ENCODE measurements at regions not wholly inside any gene's neighbourhood (a gene's known extent, or its start where the extent isn't known, plus 50 kb on each side); places are given as distances from the start of the nearest gene placed in this dataset.

- ATAC-seq (ENCODE audit: low read depth): no peak
- intact Hi-C loops (cut with micrococcal nuclease): no loop called here
- WGBS (ENCODE audit: insufficient coverage): 96% methylated on average over 13 of the region's 24 CpGs
Observed at GRCh38 chr2:16168506-16169264, 228.3 kb downstream of the MYCN start.

More at GRCh38 chr2:16168506-16169264, 228.3 kb downstream of the MYCN start:
- H3K4me1 ChIP-seq (ENCODE audit: control insufficient read depth in 2 of 2, insufficient read depth in 2 of 2, low read length in 2 of 2): no peaks in the 10 kb centered on the region
- TF ChIP-seq EZH2 (IDR thresholded peaks at IDR 0.05; ENCODE audit: borderline replicate concordance, insufficient read depth, low read depth, low read length, poor library complexity, severe bottlenecking) (no peak), CTCF (IDR thresholded peaks at IDR 0.05) (no peak)
- POLR2A ChIA-PET: no interaction called here
- no peak overlapping the region for H3K4me2 ChIP-seq (replicated peaks; ENCODE audit: low read depth, low read length, poor library complexity, severe bottlenecking)
- H3K27ac ChIP-seq (ENCODE audit: low read length in 2 of 2): no peak overlapping the region
- no peaks in the 10 kb centered on the region for H3K27me3 ChIP-seq (replicated peaks in 1 of 4; ENCODE audit: control extremely low read depth in 1 of 4, control insufficient read depth in 3 of 4, insufficient read depth in 4 of 4, low read length in 3 of 4)
- H3K4me3 ChIP-seq (ENCODE audit: control extremely low read depth in 1 of 5, extremely low read depth in 1 of 5, insufficient read depth in 1 of 5, low read depth in 2 of 5, low read length in 4 of 5): no peak overlapping the region
- H3K27me3 Mint-ChIP-seq: no peaks in the 10 kb centered on the region
- no peaks in the 10 kb centered on the region for H3K36me3 ChIP-seq (replicated peaks in 1 of 2; ENCODE audit: control extremely low read depth in 1 of 2, control insufficient read depth in 1 of 2, extremely low read depth in 1 of 2, insufficient read depth in 2 of 2, low read length in 1 of 2)
- H3K27ac Mint-ChIP-seq: no peak overlapping the region
- H3K9me3 Mint-ChIP-seq (ENCODE audit: insufficient read depth): no peaks in the 10 kb centered on the region
- peaks cover 0 to 4% (median 0%) of the 10 kb centered on the region in 3 donors for H3K9me3 ChIP-seq (ENCODE audit: control extremely low read depth in 1 of 3, control insufficient read depth in 2 of 3, insufficient read depth in 1 of 3, low read length in 2 of 3)
- no peaks in the 10 kb centered on the region for H3K79me2 ChIP-seq (ENCODE audit: control insufficient read depth, insufficient read depth, low read length)
- no peaks in the 10 kb centered on the region for H3K4me1 Mint-ChIP-seq
- no peaks in the 10 kb centered on the region for H4K20me1 ChIP-seq (ENCODE audit: control insufficient read depth, insufficient read depth, low read length, poor library complexity, severe bottlenecking)
- no peak overlapping the region for H3K4me3 Mint-ChIP-seq
- CTCF ChIA-PET: no interaction called here
- H3K9ac ChIP-seq (ENCODE audit: low read length): no peak overlapping the region
- no peak overlapping the region for H2AFZ ChIP-seq (ENCODE audit: insufficient read depth, low read depth, low read length, poor library complexity, severe bottlenecking)
- no peak for DNase-seq

Measured in B cell (primary cell).